Upper lobe of left lung (tissue), 6 donors: ENCODE measurements at regions not wholly inside any gene's neighbourhood (a gene's known extent, or its start where the extent isn't known, plus 50 kb on each side); places are given as distances from the start of the nearest gene placed in this dataset.

Source experiments
- ATAC-seq, 2 donors: fragments of 200-7000 bp; cut with Tn5 transposase; one replicate each; pipeline ENCODE4 v1.9.1; 2022; ENCODE audit warnings: mild to moderate bottlenecking in 2 of 2, moderate library complexity in 2 of 2; ENCODE audit not compliant: low FRiP score in 2 of 2
- DNase-seq, 2 donors: peaks; one replicate each; pipeline ENCODE4 v3.0.0-alpha.2; 2019 to 2020
- H3K27ac ChIP-seq, 4 donors: fragments of 200-600 bp; sonication (generic); one replicate each; pipeline ENCODE4 v1.5.1; 2016 to 2019
- H3K27me3 ChIP-seq, 4 donors: fragments of 200-600 bp; sonication (generic); one replicate each; pipeline ENCODE4 v1.5.1; 2017 to 2019
- H3K36me3 ChIP-seq, 4 donors: fragments of 200-600 bp; sonication (generic); one replicate each; pipeline ENCODE4 v1.5.1; 2016 to 2019
- H3K4me1 ChIP-seq, 4 donors: fragments of 200-600 bp; sonication (generic); one replicate each; pipeline ENCODE4 v1.5.1; 2018 to 2019
- H3K4me3 ChIP-seq, 4 donors: fragments of 200-600 bp; sonication (generic); one replicate each; pipeline ENCODE4 v1.5.1; 2017 to 2019; ENCODE audit warnings: mild to moderate bottlenecking in 2 of 4, moderate library complexity in 1 of 4
- H3K9me3 ChIP-seq, 4 donors: fragments of 200-600 bp; sonication (generic); one replicate each; pipeline ENCODE4 v1.5.1; 2018 to 2019
- EP300 ChIP-seq, 4 donors: sonication (generic); formaldehyde crosslinking; IDR thresholded peaks; one replicate each; pipeline ENCODE4 v1.5.1; 2017; ENCODE audit warnings: antibody characterized with exemption in 4 of 4, control low read depth in 2 of 4
- POLR2A ChIP-seq, 4 donors: fragments of 450-650 bp; IDR thresholded peaks; one replicate each; pipeline ENCODE4 v1.5.1; 2016 to 2017; ENCODE audit warnings: antibody characterized with exemption in 4 of 4, mild to moderate bottlenecking in 2 of 4
- POLR2AphosphoS5 ChIP-seq, 2 donors: sonication (generic); formaldehyde crosslinking; IDR thresholded peaks; one replicate each; pipeline ENCODE4 v1.5.1; 2017; ENCODE audit warnings: antibody characterized with exemption in 2 of 2
- WGBS, 2 donors: methylation state at CpG; one replicate each; pipeline ENCODE4 v1.1.5; 2017 to 2018; 5-methylcytosine and 5-hydroxymethylcytosine counted together
- TF ChIP-seq, protein P1 (sequence below), 6 experiments: fragments of 450-650 bp in 4 of 6; fragments of 200-600 bp in 2 of 6; sonication (generic) in 2 of 6; IDR thresholded peaks; one replicate each; pipeline ENCODE4 v1.5.1; 2016 to 2019; ENCODE audit warnings: antibody characterized with exemption in 6 of 6
- donor health status: DM: no; HTN: no; CAD: no; lungs with moderate emphysema.
- donor health status: DM: no; HTN: yes; CAD: no; lungs with severe emphysema.

DNA sequence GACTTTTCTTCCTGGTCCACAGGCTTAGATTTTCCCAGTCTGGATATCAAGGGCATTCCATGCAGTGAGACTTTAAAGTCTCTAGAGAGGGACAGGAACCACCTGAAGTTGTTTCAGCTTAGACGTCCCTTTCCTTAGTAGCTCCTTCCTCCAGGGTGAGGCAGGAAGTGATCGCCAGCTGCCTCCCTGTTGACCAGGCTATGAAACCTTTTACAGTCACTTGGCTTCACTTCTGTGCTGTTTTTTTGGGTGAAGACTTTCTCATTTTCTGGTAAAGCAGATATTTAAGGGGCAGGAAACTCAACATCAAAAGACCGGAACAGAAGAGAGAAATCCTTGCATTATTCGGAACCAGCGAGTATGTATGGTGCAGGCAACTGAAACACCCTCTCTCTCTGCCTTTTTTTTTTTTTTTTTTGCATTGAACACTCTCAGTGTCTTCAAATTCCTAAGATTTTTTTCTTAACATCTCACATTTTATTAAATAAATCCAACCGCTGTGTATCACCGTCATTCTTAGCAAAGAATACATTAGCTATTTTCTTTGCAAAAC is 234.6 kb upstream of the IRF2BP2 start:
- Histone ChIP-seq H3K27ac (peak overlapping the region in 2 of 4 donors; percentile 12 to 58), H3K36me3 (no peaks in the 10 kb centered on the region), H3K4me1 (peaks cover 28 to 35% (median 29%) of the 10 kb centered on the region in 4 donors), H3K4me3 (no peak overlapping the region), H3K9me3 (no peaks in the 10 kb centered on the region), H3K27me3 (no peaks in the 10 kb centered on the region)
- WGBS, 2 donors: 35 to 56% methylated on average over 7 of the region's 7 CpGs
- TF ChIP-seq POLR2AphosphoS5 (IDR thresholded peaks at IDR 0.05) (peak in 1 of 2 donors; percentile 28), POLR2A (IDR thresholded peaks at IDR 0.05) (no peak), EP300 (IDR thresholded peaks at IDR 0.05) (no peak)
- TF ChIP-seq, protein P1, sequence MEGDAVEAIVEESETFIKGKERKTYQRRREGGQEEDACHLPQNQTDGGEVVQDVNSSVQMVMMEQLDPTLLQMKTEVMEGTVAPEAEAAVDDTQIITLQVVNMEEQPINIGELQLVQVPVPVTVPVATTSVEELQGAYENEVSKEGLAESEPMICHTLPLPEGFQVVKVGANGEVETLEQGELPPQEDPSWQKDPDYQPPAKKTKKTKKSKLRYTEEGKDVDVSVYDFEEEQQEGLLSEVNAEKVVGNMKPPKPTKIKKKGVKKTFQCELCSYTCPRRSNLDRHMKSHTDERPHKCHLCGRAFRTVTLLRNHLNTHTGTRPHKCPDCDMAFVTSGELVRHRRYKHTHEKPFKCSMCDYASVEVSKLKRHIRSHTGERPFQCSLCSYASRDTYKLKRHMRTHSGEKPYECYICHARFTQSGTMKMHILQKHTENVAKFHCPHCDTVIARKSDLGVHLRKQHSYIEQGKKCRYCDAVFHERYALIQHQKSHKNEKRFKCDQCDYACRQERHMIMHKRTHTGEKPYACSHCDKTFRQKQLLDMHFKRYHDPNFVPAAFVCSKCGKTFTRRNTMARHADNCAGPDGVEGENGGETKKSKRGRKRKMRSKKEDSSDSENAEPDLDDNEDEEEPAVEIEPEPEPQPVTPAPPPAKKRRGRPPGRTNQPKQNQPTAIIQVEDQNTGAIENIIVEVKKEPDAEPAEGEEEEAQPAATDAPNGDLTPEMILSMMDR (IDR thresholded peaks at IDR 0.05): no peak
- peak in 1 of 2 donors; percentile 47 for DNase-seq
- ATAC-seq: no peak

DNA sequence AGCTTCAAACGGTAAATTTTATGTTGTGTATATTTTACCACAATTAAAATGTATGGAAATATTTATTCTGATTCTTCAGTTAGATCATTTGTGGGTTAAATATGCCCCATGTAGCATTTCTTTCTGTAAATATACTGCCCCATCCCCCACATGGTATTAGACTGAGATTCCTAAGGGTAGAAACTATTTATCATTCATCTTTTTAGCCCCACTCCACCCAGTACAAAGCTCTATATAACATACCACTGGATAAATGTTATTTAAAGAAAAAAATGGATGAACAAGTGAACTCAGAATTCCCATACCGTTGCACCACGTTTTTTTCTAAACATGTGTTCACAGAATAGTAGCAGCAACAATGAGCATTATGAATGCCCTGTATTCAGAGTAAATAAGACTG is 234.0 kb upstream of the IRF2BP2 start:
- ATAC-seq (no peak), DNase-seq (no peak)
- Histone ChIP-seq H3K27ac (peak overlapping the region in 1 of 4 donors; percentile 58), H3K36me3 (no peaks in the 10 kb centered on the region), H3K4me1 (peaks cover 27 to 34% (median 28%) of the 10 kb centered on the region in 4 donors), H3K27me3 (no peaks in the 10 kb centered on the region), H3K9me3 (no peaks in the 10 kb centered on the region), H3K4me3 (no peak overlapping the region)
- 60 to 65% methylated on average over 3 of the region's 3 CpGs for WGBS, 2 donors
- no peak for TF ChIP-seq POLR2AphosphoS5 (IDR thresholded peaks at IDR 0.05)
- TF ChIP-seq POLR2A (IDR thresholded peaks at IDR 0.05): no peak
- TF ChIP-seq, protein P1 (IDR thresholded peaks at IDR 0.05): no peak
- no peak for TF ChIP-seq EP300 (IDR thresholded peaks at IDR 0.05)

DNA sequence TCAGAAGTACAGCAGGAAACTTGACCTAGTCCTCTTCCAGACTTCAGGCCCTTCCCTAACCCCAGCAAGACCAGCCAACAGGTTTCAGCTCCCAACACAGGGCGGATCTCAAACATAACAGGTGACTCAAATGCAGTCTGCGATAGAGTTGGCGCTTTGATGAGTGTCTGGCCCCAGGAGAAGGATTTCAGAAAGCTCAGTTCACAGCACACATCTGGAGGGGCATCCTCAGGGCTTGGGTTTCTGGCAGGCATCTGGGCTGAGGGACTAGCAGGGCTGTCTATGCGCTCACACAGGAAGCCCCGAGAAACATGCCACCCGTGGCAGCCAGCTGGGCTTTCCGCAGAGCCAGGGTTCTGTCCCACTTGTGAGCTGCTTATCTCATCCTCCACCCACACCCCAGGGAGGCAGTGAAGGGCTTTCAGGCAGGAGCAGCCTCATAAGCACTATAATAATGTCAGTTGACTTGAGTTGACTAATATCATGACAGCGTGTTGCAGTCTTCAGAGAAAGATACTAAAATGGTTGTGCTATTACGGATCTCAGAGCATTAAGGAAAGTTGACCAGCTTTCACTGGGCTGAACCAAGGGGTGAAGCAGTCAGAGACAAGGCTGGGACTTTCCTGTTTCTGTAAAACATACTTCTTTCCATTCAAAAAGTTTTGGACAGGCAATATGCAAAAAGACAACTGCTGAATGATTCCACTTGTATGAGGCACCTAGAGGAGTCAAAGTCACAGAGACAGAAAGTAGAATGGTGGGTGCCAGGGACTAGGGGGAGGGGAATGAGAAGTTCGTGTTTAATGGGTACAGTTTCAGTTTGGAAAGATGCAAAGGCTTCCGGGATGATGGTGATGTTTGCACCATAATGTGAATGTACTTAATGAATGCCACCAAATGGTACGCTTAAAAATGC is 233.0 kb upstream of the IRF2BP2 start:
- Histone ChIP-seq H3K9me3 (no peaks in the 10 kb centered on the region), H3K27ac (peak overlapping the region; percentile 20 to 56 (median 50)), H3K27me3 (no peaks in the 10 kb centered on the region), H3K4me3 (no peak overlapping the region), H3K4me1 (peaks cover 27 to 36% (median 28%) of the 10 kb centered on the region in 4 donors), H3K36me3 (no peaks in the 10 kb centered on the region)
- 64 to 69% methylated on average over 8 to 12 of the region's 12 CpGs for WGBS, 2 donors
- peak in 1 of 2 donors; percentile 34 for DNase-seq
- TF ChIP-seq POLR2AphosphoS5 (IDR thresholded peaks at IDR 0.05) (no peak), EP300 (IDR thresholded peaks at IDR 0.05) (no peak)
- TF ChIP-seq, protein P1 (IDR thresholded peaks at IDR 0.05): no peak
- peak; percentile 49 to 65 for ATAC-seq

DNA sequence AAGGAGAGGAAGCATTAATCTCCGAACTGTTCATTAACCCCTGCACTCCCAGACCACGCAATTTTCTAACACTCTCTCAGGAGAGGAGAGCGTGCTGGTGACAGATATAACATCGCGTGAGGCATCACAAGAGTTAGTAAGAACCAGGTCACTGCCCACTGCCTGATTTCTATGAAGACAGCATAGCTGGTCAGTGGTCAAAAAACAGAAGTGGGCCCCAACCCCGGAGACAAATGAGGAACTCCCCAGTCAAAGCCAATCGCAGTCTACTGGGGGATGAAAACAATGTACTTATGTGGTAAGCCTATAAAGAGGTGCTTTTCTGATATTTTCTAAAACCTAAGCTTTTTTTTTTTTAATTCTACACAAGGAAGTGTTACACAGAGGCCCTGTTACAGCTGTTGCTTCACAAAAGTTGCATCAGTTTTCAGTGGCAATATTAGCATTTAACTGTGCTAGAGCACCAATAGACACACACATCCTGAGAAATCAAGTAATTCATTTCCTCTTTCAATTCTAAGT is 231.8 kb upstream of the IRF2BP2 start:
- Histone ChIP-seq H3K27ac (peak overlapping the region in 3 of 4 donors; percentile 51 to 56 (median 55)), H3K36me3 (no peaks in the 10 kb centered on the region), H3K9me3 (no peaks in the 10 kb centered on the region), H3K27me3 (no peaks in the 10 kb centered on the region), H3K4me3 (no peak overlapping the region), H3K4me1 (peaks cover 27 to 36% (median 29%) of the 10 kb centered on the region in 4 donors)
- WGBS, 2 donors: 48 to 81% methylated on average over 7 of the region's 7 CpGs
- TF ChIP-seq, protein P1 (IDR thresholded peaks at IDR 0.05): no peak
- TF ChIP-seq POLR2A (IDR thresholded peaks at IDR 0.05) (no peak), EP300 (IDR thresholded peaks at IDR 0.05) (peak in 1 of 4 donors; percentile 12), POLR2AphosphoS5 (IDR thresholded peaks at IDR 0.05) (peak; percentile 35 to 68)
- peak in 1 of 2 donors; percentile 81 for DNase-seq
- ATAC-seq: peak; percentile 78 to 87
